IMR-90 (cell line): ENCODE measurements at regions not wholly inside any gene's neighbourhood (a gene's known extent, or its start where the extent isn't known, plus 50 kb on each side); places are given as distances from the start of the nearest gene placed in this dataset.

Experiments
- CEBPB ChIP-seq: IDR thresholded peaks from 2 replicates; pipeline ENCODE4 v1.6.1; 2012; ENCODE audit warnings: low read depth, low read length, improper control_type of control experiment
- CTCF ChIP-seq: conservative IDR thresholded peaks from 2 replicates; pipeline ENCODE4 v1.5.1; 2012; ENCODE audit warnings: mild to moderate bottlenecking, low read depth, low read length, improper control_type of control experiment
- MAFK ChIP-seq: IDR thresholded peaks from 2 replicates; pipeline ENCODE4 v1.6.1; 2012; ENCODE audit warnings: low read depth, low read length, improper control_type of control experiment
- POLR2A ChIP-seq: IDR thresholded peaks from 2 replicates; pipeline ENCODE4 v1.6.1; 2012; ENCODE audit warnings: mild to moderate bottlenecking, low read depth, low read length
- RFX5 ChIP-seq: IDR thresholded peaks from 2 replicates; pipeline ENCODE4 v1.8.0; 2012; ENCODE audit warnings: low read depth, mild to moderate bottlenecking, low read length, moderate library complexity
- SMC3 ChIP-seq: fragments of 150-350 bp; IDR thresholded peaks from 2 replicates; pipeline ENCODE4 v1.6.1; 2016; ENCODE audit warnings: low read depth, mild to moderate bottlenecking, antibody characterized with exemption, low read length, moderate library complexity

GRCh38 chr1:116463730-116464129, 90.7 kb downstream of the ATP1A1 start:
- TF ChIP-seq CTCF (no peak), MAFK (no peak), CEBPB (no peak), POLR2A (no peak), SMC3 (no peak), RFX5 (no peak)
